ENCODE measurements at regions not wholly inside any gene's neighbourhood (a gene's known extent, or its start where the extent isn't known, plus 50 kb on each side); places are given as distances from the start of the nearest gene placed in this dataset.

DNA sequence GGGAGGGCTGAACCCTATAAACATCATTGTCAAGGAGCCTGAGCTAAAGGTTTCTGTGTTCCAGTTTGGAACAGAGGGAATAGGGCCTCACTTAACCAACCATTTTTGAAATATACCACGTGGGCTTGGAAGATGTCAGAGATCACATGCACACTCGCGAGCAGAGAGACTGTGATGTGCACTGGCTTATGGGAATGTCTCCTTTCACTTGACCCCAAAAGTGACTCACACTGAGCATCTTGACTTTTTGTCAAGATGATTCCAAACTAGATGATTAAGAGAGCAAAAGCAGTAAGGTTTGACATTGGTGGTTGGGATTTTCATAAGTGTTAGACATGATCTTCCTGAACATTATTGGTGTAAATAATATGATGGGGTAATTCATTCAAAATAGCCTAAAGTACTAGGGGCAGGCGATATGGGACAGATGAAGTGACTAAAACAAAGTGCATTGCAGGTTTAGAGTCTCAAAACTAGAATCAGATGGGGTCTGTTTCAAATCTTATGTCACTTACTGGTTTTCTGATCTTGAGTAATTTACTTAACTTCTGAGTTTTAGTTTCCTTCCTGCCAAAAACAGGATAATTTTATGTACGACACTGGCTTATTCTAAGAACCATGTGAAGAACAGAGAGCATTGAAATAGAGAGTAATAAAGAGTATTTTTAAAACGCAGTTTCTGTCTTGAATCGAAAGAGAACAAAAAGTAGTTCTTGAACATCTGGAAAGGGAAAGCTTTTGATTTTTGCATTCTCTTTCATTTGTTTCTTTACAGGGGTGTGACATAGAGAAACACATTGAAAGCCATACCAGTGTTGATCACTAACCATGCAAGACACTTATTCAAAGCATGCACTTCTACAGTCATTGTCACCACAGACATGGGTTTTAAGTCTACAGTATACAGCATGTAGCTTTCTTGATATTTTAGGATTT, 383.0 kb downstream of the DIRAS2 start:
- no peak overlapping the region for H3K27ac ChIP-seq (ENCODE audit: low read depth, low read length, poor library complexity, severe bottlenecking)
- H3K79me2 ChIP-seq (ENCODE audit: insufficient read depth, low read length), result no peaks in the 10 kb centered on the region
- H3K9me2 ChIP-seq (ENCODE audit: low read depth, low read length), result no peaks in the 10 kb centered on the region
- no peak overlapping the region for H3K4me2 ChIP-seq (ENCODE audit: low read length)
- H3F3A ChIP-seq (ENCODE audit: insufficient read depth, low read length), result no peaks in the 10 kb centered on the region
- no peaks in the 10 kb centered on the region for H3K36me3 ChIP-seq (ENCODE audit: insufficient read depth, low read length)
- H3K9ac ChIP-seq (ENCODE audit: low read length), result no peak overlapping the region
- no peak overlapping the region for H2AFZ ChIP-seq (ENCODE audit: low read length)
- no peak overlapping the region for H3K4me3 ChIP-seq (ENCODE audit: low read depth, low read length, poor library complexity, severe bottlenecking)
- no peaks in the 10 kb centered on the region for H4K20me1 ChIP-seq (ENCODE audit: insufficient read depth, low read length)
- TF ChIP-seq, protein P1, sequence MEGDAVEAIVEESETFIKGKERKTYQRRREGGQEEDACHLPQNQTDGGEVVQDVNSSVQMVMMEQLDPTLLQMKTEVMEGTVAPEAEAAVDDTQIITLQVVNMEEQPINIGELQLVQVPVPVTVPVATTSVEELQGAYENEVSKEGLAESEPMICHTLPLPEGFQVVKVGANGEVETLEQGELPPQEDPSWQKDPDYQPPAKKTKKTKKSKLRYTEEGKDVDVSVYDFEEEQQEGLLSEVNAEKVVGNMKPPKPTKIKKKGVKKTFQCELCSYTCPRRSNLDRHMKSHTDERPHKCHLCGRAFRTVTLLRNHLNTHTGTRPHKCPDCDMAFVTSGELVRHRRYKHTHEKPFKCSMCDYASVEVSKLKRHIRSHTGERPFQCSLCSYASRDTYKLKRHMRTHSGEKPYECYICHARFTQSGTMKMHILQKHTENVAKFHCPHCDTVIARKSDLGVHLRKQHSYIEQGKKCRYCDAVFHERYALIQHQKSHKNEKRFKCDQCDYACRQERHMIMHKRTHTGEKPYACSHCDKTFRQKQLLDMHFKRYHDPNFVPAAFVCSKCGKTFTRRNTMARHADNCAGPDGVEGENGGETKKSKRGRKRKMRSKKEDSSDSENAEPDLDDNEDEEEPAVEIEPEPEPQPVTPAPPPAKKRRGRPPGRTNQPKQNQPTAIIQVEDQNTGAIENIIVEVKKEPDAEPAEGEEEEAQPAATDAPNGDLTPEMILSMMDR (IDR thresholded peaks at IDR 0.05; ENCODE audit: low read length), result no peak
- TF ChIP-seq EZH2 (IDR thresholded peaks at IDR 0.05; ENCODE audit: borderline replicate concordance, low read length), result no peak
- H3K9me3 ChIP-seq (ENCODE audit: low read length), result no peaks in the 10 kb centered on the region
- no peaks in the 10 kb centered on the region for H3K4me1 ChIP-seq (ENCODE audit: insufficient read depth, low read length, severe bottlenecking)
- H3K27me3 ChIP-seq (ENCODE audit: insufficient read depth, low read length), result no peaks in the 10 kb centered on the region; the same call in 1 of the 2 replicates

DNA sequence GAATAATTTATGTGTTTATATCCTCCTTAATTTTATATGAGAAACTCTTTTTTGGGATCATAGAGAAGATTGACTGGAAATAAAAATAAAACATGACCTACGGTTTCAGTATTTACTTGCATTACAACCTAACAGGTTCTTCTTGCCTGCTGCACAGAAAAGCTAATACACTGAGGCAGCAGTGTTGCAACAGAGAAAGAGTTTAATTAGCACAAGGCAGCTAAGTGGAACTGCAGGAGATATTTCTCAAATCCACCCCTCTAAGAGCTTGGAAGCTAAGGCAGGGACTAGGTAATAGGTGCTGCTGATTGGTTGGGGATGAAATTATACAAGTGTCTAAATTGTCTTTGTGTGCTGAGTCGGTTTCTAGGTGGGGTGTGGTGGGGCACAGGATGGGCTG, 380.9 kb downstream of the DIRAS2 start:
- H3K9me3 ChIP-seq (ENCODE audit: low read length), result no peaks in the 10 kb centered on the region
- no peaks in the 10 kb centered on the region for H3K9me2 ChIP-seq (ENCODE audit: low read depth, low read length)
- no peak overlapping the region for H3K4me3 ChIP-seq (ENCODE audit: low read depth, low read length, poor library complexity, severe bottlenecking)
- no peaks in the 10 kb centered on the region; the same call in 1 of the 2 replicates for H3K27me3 ChIP-seq (ENCODE audit: insufficient read depth, low read length)
- no peak overlapping the region for H3K27ac ChIP-seq (ENCODE audit: low read depth, low read length, poor library complexity, severe bottlenecking)
- no peaks in the 10 kb centered on the region for H4K20me1 ChIP-seq (ENCODE audit: insufficient read depth, low read length)
- no peak overlapping the region for H3K9ac ChIP-seq (ENCODE audit: low read length)
- no peaks in the 10 kb centered on the region for H3K4me1 ChIP-seq (ENCODE audit: insufficient read depth, low read length, severe bottlenecking)
- H3K79me2 ChIP-seq (ENCODE audit: insufficient read depth, low read length), result no peaks in the 10 kb centered on the region
- TF ChIP-seq, protein P1 (IDR thresholded peaks at IDR 0.05; ENCODE audit: low read length), result no peak
- no peak for TF ChIP-seq EZH2 (IDR thresholded peaks at IDR 0.05; ENCODE audit: borderline replicate concordance, low read length)
- H3K4me2 ChIP-seq (ENCODE audit: low read length), result no peak overlapping the region
- no peaks in the 10 kb centered on the region for H3F3A ChIP-seq (ENCODE audit: insufficient read depth, low read length)
- H2AFZ ChIP-seq (ENCODE audit: low read length), result no peak overlapping the region
- no peaks in the 10 kb centered on the region for H3K36me3 ChIP-seq (ENCODE audit: insufficient read depth, low read length)

GRCh38 chr9:90268613-90269012, 374.0 kb downstream of the DIRAS2 start:
- no peaks in the 10 kb centered on the region for H3K9me2 ChIP-seq (ENCODE audit: low read depth, low read length)
- H3K36me3 ChIP-seq (ENCODE audit: insufficient read depth, low read length), result no peaks in the 10 kb centered on the region
- no peak overlapping the region for H3K4me3 ChIP-seq (ENCODE audit: low read depth, low read length, poor library complexity, severe bottlenecking)
- H3K27me3 ChIP-seq (ENCODE audit: insufficient read depth, low read length), result no peaks in the 10 kb centered on the region
- H3F3A ChIP-seq (ENCODE audit: insufficient read depth, low read length), result no peaks in the 10 kb centered on the region
- no peaks in the 10 kb centered on the region for H4K20me1 ChIP-seq (ENCODE audit: insufficient read depth, low read length)
- H3K9ac ChIP-seq (ENCODE audit: low read length), result no peak overlapping the region
- H3K79me2 ChIP-seq (ENCODE audit: insufficient read depth, low read length), result no peaks in the 10 kb centered on the region
- no peak overlapping the region for H2AFZ ChIP-seq (ENCODE audit: low read length)
- no peak for TF ChIP-seq EZH2 (IDR thresholded peaks at IDR 0.05; ENCODE audit: borderline replicate concordance, low read length)
- TF ChIP-seq, protein P1 (IDR thresholded peaks at IDR 0.05; ENCODE audit: low read length), result no peak
- no peak overlapping the region for H3K27ac ChIP-seq (ENCODE audit: low read depth, low read length, poor library complexity, severe bottlenecking)
- no peaks in the 10 kb centered on the region for H3K4me1 ChIP-seq (ENCODE audit: insufficient read depth, low read length, severe bottlenecking)
- no peaks in the 10 kb centered on the region for H3K9me3 ChIP-seq (ENCODE audit: low read length)
- no peak overlapping the region for H3K4me2 ChIP-seq (ENCODE audit: low read length)

Data from OCI-LY1 (cell line).